Activated B cell treated with CpG ODN at 0.5 μM for 24 hours (primary cell): ENCODE measurements at regions not wholly inside any gene's neighbourhood (a gene's known extent, or its start where the extent isn't known, plus 50 kb on each side); places are given as distances from the start of the nearest gene placed in this dataset.

ENCODE experiments used
- ATAC-seq: fragments of 200-7000 bp; cut with Tn5 transposase; one replicate; pipeline ENCODE4 v1.10.0; 2021; ENCODE audit warnings: low read depth, mild to moderate bottlenecking, moderate library complexity
- CTCF ChIA-PET: fragments of 350-600 bp; sonication (Branson Sonifier 250); formaldehyde crosslinking; loops from one replicate; lab custom pipeline; 2021; ENCODE audit warnings: antibody characterized with exemption; lab: Charles Lee
- POLR2A ChIA-PET: fragments of 350-600 bp; sonication (Branson Sonifier 250); formaldehyde crosslinking; loops from one replicate; lab custom pipeline; 2021; ENCODE audit warnings: antibody characterized with exemption; lab: Charles Lee
- DNase-seq: peaks from one replicate; pipeline ENCODE4 v3.0.0; 2022
- H3K27ac Mint-ChIP-seq: one replicate; pipeline ENCODE4 v1.8.0; 2020; ENCODE audit warnings: mixed read lengths
- H3K27me3 Mint-ChIP-seq: one replicate; pipeline ENCODE4 v1.8.0; 2021; ENCODE audit warnings: mixed read lengths
- H3K36me3 Mint-ChIP-seq: one replicate; pipeline ENCODE4 v1.8.0; 2021; ENCODE audit warnings: low read depth, mixed read lengths
- H3K4me1 Mint-ChIP-seq: one replicate; pipeline ENCODE4 v1.8.0; 2021; ENCODE audit warnings: mixed read lengths
- H3K4me3 Mint-ChIP-seq: one replicate; pipeline ENCODE4 v1.8.0; 2020; ENCODE audit warnings: mild to moderate bottlenecking, mixed read lengths
- H3K9me3 Mint-ChIP-seq: one replicate; pipeline ENCODE4 v1.8.0; 2020; ENCODE audit warnings: mixed read lengths
- CTCF ChIP-seq: fragments of 200-600 bp; IDR thresholded peaks from one replicate; pipeline ENCODE4 v1.8.0; 2022; ENCODE audit warnings: antibody characterized with exemption, mild to moderate bottlenecking
- intact Hi-C: fragments of 100-400 bp; cut with micrococcal nuclease; formaldehyde crosslinking; loops from one replicate; pipeline ENCODE4 v1.15.1; 2024

- TF ChIP-seq CTCF = no peak
- no peaks in the 10 kb centered on the region for H3K9me3 Mint-ChIP-seq
- no peak overlapping the region for H3K4me3 Mint-ChIP-seq
- H3K4me1 Mint-ChIP-seq = no peaks in the 10 kb centered on the region
- CTCF ChIA-PET = no interaction called here
- H3K36me3 Mint-ChIP-seq = no peaks in the 10 kb centered on the region
- intact Hi-C loops = no loop called here
- no peak overlapping the region for H3K27ac Mint-ChIP-seq
- ATAC-seq (no peak), DNase-seq (no peak)
- H3K27me3 Mint-ChIP-seq = no peaks in the 10 kb centered on the region
- POLR2A ChIA-PET = no interaction called here
Measured at GRCh38 chr22:48748860-48749554, 1078.7 kb downstream of the BRD1 start.

GRCh38 chr22:48748113-48748859 lies 1079.4 kb downstream of the BRD1 start:
- Mint-ChIP-seq H3K27me3 (no peaks in the 10 kb centered on the region), H3K9me3 (no peaks in the 10 kb centered on the region), H3K27ac (no peak overlapping the region), H3K4me3 (no peak overlapping the region), H3K4me1 (no peaks in the 10 kb centered on the region), H3K36me3 (no peaks in the 10 kb centered on the region)
- ATAC-seq (no peak), DNase-seq (no peak)
- ChIA-PET POLR2A (no interaction called here), CTCF (no interaction called here)
- no peak for TF ChIP-seq CTCF
- intact Hi-C loops = no loop called here

GRCh38 chr22:48746789-48747425 lies 1080.8 kb downstream of the BRD1 start:
- Mint-ChIP-seq H3K4me1 (no peaks in the 10 kb centered on the region), H3K27me3 (no peaks in the 10 kb centered on the region), H3K4me3 (no peak overlapping the region), H3K9me3 (no peaks in the 10 kb centered on the region), H3K27ac (no peak overlapping the region), H3K36me3 (no peaks in the 10 kb centered on the region)
- intact Hi-C loops = no loop called here
- ATAC-seq (no peak), DNase-seq (no peak)
- no peak for TF ChIP-seq CTCF
- POLR2A ChIA-PET = no interaction called here
- CTCF ChIA-PET = no interaction called here

GRCh38 chr22:48745842-48746788 lies 1081.6 kb downstream of the BRD1 start:
- no peak for TF ChIP-seq CTCF
- H3K36me3 Mint-ChIP-seq = no peaks in the 10 kb centered on the region
- no peak overlapping the region for H3K27ac Mint-ChIP-seq
- ATAC-seq (no peak), DNase-seq (no peak)
- no peak overlapping the region for H3K4me3 Mint-ChIP-seq
- H3K9me3 Mint-ChIP-seq = no peaks in the 10 kb centered on the region
- H3K4me1 Mint-ChIP-seq = no peaks in the 10 kb centered on the region
- intact Hi-C loops = no loop called here
- ChIA-PET POLR2A (no interaction called here), CTCF (no interaction called here)
- no peaks in the 10 kb centered on the region for H3K27me3 Mint-ChIP-seq
